ENCODE measurements at regions not wholly inside any gene's neighbourhood (a gene's known extent, or its start where the extent isn't known, plus 50 kb on each side); places are given as distances from the start of the nearest gene placed in this dataset.

DNA sequence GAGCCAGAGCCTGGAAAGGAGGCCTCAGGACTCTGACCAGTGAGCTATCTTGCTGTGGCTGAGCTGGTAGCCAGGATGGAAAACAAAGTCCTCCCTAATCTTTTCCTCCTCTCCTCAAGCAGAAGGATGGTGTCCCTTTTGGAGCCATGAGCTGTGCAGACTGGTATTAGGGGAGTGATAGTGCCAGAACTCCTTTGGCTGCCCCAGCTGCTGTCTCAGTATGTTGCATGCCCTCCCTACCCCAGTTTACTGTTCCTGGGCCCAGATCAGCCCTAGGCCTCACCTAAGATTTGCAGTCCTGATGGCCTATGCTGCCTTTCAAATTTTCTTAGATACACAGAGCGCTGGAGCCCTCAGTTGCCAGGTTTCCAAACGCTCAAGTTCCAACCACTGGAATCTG lies 150.3 kb upstream of the ALG10B start:
- TF ChIP-seq, protein P1, sequence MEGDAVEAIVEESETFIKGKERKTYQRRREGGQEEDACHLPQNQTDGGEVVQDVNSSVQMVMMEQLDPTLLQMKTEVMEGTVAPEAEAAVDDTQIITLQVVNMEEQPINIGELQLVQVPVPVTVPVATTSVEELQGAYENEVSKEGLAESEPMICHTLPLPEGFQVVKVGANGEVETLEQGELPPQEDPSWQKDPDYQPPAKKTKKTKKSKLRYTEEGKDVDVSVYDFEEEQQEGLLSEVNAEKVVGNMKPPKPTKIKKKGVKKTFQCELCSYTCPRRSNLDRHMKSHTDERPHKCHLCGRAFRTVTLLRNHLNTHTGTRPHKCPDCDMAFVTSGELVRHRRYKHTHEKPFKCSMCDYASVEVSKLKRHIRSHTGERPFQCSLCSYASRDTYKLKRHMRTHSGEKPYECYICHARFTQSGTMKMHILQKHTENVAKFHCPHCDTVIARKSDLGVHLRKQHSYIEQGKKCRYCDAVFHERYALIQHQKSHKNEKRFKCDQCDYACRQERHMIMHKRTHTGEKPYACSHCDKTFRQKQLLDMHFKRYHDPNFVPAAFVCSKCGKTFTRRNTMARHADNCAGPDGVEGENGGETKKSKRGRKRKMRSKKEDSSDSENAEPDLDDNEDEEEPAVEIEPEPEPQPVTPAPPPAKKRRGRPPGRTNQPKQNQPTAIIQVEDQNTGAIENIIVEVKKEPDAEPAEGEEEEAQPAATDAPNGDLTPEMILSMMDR (conservative IDR thresholded peaks at IDR 0.05; ENCODE audit: low read depth, low read length), result no peak
- TF ChIP-seq POLR2A (IDR thresholded peaks at IDR 0.05; ENCODE audit: low read depth, low read length) (no peak), NFE2L2 (IDR thresholded peaks at IDR 0.05; ENCODE audit: low read depth, low read length) (no peak), MXI1 (IDR thresholded peaks at IDR 0.05; ENCODE audit: borderline replicate concordance, low read depth, low read length) (no peak), RCOR1 (IDR thresholded peaks at IDR 0.05; ENCODE audit: insufficient replicate concordance, low read length) (no peak)
- TF ChIP-seq, protein P2, sequence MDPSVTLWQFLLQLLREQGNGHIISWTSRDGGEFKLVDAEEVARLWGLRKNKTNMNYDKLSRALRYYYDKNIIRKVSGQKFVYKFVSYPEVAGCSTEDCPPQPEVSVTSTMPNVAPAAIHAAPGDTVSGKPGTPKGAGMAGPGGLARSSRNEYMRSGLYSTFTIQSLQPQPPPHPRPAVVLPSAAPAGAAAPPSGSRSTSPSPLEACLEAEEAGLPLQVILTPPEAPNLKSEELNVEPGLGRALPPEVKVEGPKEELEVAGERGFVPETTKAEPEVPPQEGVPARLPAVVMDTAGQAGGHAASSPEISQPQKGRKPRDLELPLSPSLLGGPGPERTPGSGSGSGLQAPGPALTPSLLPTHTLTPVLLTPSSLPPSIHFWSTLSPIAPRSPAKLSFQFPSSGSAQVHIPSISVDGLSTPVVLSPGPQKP (IDR thresholded peaks at IDR 0.05; ENCODE audit: borderline replicate concordance, low read depth, low read length), result no peak
- TF ChIP-seq, protein P3, sequence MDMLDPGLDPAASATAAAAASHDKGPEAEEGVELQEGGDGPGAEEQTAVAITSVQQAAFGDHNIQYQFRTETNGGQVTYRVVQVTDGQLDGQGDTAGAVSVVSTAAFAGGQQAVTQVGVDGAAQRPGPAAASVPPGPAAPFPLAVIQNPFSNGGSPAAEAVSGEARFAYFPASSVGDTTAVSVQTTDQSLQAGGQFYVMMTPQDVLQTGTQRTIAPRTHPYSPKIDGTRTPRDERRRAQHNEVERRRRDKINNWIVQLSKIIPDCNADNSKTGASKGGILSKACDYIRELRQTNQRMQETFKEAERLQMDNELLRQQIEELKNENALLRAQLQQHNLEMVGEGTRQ (IDR thresholded peaks at IDR 0.05; ENCODE audit: low read depth, low read length), result no peak
